GM21786 (cell line): ENCODE measurements at regions not wholly inside any gene's neighbourhood (a gene's known extent, or its start where the extent isn't known, plus 50 kb on each side); places are given as distances from the start of the nearest gene placed in this dataset.
A peak's percentile ranks its signal among the peaks of the same experiment; 100 is the strongest.

Source experiments
- ATAC-seq: cut with Tn5 transposase; IDR thresholded peaks from one replicate; pipeline ENCODE4 v1.9.1; 2021; ENCODE audit not compliant: unreplicated experiment

DNA sequence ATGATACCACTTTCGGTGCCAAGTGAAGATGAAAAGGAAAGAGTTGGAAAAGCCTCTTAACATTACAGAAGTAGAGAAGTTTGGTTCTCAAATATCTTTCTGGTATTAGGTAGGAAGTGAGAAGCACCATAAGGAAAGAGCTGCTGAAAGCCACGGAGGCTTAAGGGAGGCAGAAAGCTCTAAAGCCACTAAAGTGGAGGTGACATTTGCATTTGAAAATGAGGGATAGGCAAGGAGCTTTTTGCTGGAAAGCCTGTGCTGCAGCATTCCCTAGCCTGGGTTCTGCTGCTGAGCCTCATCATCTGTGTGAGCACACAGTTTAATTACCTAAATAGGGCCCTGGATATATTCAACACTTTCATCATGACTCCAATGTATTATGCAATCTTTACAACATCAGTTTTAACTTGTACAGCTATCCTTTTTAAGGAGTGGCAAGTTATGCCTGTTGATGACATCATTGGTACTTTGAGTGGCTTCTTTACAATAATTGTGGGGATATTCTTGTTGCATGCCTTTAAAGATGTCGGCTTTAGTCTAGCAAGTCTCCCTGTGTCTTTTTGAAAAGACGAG lies 315.4 kb downstream of the RBM26 start:
- no peak for ATAC-seq

DNA sequence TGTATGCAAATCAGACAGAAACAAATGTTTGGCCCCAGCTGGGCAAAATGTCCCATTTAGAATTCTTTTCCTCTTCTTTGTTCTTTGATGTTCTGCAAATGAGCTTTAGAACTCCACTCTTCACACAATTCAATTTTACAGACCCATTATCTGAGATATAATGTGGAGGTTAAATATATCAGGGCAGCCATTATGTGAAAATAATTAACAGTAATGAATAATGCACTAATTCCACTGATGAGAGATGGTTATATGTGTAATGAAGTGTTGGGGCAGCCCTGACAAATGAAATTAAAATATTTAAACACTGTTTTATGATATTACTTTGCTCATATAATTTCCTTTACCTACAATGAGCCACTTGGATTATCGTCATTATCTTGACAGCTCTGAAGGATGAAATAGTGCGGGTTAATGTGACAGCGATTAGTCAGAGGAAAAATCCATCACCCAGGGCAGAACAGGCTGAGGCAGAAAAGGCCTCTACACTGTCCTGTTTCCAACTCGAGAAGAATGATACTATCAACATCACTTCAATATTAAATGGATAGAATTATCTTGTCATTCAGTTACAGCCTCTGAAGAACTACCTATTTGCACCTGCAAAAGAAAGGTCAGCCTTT lies 321.1 kb downstream of the RBM26 start:
- ATAC-seq: no peak

- no peak for ATAC-seq
These were observed 324.1 kb downstream of the RBM26 start for GRCh38 chr13:79081942-79082341.

DNA sequence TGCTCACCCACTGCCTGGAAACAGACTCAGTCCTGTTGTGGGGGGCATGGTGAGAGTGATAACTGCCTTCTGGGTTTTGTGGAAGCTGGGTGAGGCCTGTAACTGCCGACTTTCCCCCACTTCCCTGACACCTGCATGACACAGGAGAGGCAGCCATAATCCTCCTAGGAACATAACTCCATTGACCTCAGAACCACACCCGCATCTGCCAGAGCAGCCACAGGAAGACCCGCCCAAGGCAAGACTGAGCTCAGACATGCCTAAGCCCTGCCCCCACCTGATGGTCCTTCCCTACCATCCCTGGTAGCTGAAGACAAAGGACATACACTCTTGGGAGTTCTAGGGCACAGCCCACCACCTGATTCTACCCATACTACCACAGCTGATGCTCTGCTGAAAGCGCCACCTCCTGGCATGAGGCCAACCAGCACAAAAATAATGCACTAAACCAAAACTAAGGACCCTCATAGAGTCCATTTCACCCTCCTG lies 326.7 kb downstream of the RBM26 start:
- ATAC-seq: no peak

DNA sequence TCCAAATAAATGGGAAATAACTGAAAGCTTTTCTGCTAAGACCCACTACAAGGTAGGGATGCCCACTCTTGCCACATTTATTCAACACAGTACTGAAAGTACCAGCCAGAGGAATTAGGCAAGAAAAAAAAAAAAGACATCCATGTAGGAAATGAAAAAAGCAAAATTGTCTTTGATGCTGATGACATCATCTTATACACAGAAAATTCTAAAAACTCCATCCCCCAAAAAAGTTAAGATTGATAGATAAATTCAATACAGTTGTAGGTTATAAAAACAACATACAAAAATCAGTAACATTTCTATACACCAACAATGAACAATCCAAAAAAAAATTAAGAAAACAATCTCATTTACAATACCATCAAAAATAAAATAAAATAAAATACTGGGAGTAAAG lies 330.4 kb downstream of the RBM26 start:
- ATAC-seq: no peak

DNA sequence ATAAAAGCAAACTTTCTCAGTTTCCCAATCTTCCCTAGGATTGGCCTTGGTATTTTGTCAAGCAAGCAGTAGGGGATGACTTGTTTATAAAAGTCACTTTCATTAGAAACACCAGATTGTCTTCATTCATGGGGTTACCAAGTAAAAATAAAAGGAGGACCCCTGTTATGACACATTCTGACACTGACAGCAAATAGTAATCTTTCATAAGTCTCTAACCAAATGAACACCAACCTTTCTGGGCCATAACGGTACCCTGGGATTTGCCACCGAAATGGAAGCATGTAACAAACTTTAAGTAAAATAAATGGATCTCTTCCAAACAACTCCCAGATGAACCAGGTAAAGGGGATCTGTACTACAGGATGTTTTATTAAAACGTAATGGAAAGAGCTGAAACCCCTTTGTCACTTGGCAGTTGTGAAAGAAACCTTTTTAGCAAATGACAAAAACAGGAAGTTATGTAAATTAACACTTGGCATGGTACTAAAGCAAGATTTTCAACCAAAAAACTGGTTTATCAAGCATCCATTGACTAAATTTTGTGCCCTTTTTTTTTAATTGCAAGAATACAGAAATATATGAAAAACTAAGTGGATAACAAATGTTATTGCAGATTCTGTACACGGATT lies 335.6 kb downstream of the RBM26 start:
- ATAC-seq: peak; percentile 69

- no peak for ATAC-seq
These were observed 343.8 kb downstream of the RBM26 start for GRCh38 chr13:79062291-79062690.

DNA sequence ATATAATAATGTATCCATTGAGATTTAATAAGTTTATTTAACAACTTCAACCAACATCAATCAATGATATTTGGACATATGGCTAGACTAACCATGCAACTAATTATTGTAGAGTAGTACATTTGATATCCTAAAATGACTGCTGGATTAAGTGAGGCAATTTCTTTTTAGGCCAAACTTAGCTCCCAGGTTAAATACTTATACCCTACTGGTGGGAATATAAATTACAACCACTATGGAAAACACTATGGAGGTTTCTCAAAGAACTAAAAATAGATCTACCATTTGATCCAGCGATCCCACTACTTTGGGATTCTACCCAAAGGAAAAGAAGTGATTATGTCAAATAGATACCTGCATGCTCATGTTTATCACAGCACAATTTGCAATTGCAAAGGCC lies 345.8 kb downstream of the RBM26 start:
- ATAC-seq: no peak

DNA sequence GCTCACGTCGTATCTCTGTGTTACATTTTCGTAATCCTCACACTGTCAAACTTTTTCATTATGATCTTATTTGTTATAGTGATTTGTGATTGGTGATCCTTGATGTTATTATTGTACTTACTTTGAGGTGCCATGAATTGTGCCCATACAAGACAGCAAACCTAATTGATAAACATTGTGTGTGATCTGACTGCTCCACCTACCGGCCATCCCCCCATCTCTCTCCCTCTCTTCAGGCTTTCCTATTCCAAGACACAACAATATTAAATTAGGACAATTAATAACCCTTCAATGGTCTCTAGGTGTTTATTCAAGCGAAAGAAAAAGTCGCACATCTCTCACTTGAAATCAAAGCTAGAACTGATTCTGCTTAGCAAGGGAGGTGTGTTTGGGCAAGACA lies 349.3 kb downstream of the RBM26 start:
- ATAC-seq: no peak

DNA sequence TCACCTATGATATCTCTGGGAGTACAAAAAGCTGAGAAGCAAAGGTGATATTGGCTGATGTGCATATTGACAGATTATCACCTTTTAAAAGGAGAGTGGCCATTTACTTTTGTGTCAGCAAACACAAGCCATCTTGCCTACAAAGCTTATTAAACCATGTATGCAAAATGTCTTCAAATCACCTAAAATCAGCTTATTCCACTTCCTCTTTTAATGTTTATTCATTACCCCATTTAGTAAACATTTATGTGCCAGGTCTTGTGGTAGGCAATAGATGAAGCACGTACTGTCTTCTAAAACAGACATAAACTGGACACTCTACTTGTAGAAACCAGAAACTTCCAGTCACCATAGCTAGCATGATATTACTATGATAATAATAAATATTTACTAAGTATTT lies 354.6 kb downstream of the RBM26 start:
- no peak for ATAC-seq

DNA sequence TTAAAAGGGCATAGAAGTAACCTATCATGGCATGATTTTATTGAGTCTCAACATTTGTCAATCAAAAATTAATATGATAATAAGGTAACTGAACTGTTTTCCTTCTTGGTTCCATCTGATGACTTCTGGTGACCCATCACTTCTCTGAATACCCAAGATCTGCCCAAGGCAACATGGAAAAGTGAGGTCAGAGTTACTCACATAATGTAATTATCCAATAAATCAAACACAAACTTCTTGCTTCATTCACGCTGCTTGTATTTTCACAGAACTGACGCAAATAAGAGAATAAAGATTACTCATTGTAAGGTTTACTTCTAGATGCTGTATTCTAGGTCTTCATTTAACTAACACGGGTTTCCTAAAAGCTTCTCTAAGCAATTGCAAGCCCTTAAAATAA lies 361.6 kb downstream of the RBM26 start:
- ATAC-seq: no peak

DNA sequence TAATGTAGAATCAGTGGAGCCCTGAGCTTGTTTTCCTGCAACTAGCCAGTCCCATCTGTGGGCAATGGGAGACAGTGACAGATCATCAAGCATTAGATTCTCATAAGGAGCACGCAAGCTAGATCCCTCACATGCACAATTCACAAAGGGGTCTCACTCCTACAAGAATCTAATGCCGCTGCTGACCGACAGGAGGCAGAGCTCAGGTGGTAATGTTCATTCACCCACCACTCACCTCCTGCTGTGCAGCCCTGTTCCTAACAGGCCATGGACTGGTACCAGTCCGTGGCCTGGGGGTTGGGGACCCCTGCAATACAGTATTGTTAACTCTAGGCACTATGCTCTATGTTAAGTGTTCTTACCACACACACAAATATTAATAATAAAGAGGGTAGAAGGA lies 362.8 kb downstream of the RBM26 start:
- no peak for ATAC-seq

- no peak for ATAC-seq
These were observed 368.9 kb downstream of the RBM26 start for GRCh38 chr13:79037197-79037596.

DNA sequence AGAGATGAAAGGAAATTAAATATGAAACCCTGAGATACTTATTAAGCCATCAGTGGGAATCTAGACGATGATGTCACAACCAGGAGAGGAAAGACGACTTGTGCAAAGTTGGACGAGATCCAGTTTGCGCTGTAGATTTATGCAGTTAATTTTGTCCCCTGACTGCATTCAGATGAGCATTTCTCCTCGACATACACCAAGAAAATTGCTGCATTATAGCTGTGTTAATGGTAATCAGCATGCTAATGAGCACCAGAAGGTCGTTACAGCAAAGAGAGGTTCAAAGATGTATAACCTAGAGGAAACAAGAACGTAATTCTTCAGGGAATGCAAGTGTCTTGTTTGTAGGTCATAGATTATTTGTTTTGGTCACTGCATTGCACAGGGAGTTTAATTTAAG lies 371.7 kb downstream of the RBM26 start:
- ATAC-seq: no peak

DNA sequence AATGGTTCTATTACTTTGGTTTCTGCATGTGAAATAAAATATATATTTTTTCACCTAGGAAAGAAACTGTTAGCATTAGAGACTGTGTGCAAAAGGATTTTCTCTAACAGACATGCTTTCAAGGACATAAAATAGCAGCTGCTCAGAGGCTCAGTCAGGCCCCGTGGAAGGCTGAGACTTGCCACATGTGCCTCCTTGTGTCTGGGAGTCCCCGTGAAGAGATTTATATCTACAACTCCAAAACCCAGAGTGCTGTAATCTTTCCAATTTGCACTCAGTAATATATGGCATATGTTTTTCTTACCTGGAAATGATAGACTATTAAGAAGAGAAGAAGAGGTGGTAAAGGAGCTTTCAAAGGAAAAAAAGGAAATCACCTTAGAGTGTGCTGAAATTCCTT lies 371.6 kb upstream of the OBI1 start:
- no peak for ATAC-seq

DNA sequence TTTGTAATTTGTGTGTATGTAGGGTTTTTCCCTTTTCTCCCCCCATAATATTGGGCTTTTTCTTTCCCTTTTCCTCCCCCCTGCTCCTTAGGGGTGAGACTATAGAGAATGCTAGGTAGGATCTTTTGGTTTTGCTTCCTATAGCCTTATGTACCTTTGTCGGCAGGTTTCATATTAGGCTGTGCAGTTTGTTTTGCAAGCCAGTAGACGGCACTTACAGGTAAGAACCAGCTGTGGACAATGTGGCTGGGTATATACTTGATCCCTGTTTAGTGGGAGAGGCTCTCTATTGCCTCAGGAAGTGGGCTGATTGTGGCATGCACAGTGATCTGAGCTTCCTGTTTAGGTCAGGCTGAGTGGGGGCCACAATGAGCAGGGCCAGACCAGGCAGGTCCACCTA lies 359.2 kb upstream of the OBI1 start:
- no peak for ATAC-seq

- no peak for ATAC-seq
These were observed 352.2 kb upstream of the OBI1 start for GRCh38 chr13:79011179-79011578.

DNA sequence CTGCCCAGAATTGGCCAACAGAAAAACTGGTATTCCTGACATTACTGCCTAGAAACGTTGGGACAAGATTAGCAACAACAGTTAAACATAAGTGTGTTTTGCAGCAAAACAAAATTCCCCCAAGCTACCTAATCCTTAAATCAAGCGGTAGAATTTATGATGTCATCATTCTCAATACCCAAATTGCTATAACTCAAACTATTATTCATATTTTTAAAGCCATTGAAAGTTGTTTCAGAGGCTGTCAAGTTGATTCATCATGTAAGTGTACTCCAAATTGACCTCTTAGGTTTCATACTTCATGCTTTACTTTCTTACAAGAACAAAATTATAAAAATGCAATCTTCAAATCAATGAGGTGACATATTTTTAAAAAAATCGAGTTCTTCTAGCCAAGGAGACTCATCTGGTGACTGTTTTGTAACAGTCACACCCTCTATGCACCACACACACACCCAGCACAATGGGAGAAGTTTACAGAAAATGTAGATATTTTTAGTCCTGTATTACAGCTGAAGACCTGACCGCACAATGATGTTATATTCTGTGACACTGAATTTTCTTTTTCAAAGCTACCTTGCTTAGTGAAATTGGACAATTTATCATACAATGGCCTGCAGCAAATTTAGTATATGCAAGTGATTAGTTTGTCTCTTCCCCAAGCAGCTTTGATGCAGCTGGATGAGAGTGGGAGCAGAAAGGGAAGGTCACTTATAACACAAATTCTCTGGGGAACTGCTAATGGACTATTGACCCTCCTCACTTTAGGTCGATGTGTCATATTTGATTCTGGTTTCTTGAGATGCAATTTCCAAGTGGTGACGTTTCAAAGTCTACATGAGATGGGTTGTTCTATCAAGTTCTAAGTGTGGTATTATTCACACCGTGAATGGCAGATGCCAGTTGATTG lies 345.3 kb upstream of the OBI1 start:
- ATAC-seq: no peak

- no peak for ATAC-seq
These were observed 340.5 kb upstream of the OBI1 start for GRCh38 chr13:78999494-78999893.

- ATAC-seq: no peak
These were observed 339.8 kb upstream of the OBI1 start for GRCh38 chr13:78998630-78999315.
